Hypothalamus (tissue), 51 donors: ENCODE measurements at regions not wholly inside any gene's neighbourhood (a gene's known extent, or its start where the extent isn't known, plus 50 kb on each side); places are given as distances from the start of the nearest gene placed in this dataset.
A peak's percentile ranks its signal among the peaks of the same experiment; 100 is the strongest.

Source experiments
- DNase-seq, 51 donors: peaks; one replicate each; lab custom pipeline; 2025; lab: John Stamatoyannopoulos, UW

- DNase-seq: no peak
Measured at GRCh38 chr2:240277073-240277806, 136.8 kb upstream of the OTOS start.

DNA sequence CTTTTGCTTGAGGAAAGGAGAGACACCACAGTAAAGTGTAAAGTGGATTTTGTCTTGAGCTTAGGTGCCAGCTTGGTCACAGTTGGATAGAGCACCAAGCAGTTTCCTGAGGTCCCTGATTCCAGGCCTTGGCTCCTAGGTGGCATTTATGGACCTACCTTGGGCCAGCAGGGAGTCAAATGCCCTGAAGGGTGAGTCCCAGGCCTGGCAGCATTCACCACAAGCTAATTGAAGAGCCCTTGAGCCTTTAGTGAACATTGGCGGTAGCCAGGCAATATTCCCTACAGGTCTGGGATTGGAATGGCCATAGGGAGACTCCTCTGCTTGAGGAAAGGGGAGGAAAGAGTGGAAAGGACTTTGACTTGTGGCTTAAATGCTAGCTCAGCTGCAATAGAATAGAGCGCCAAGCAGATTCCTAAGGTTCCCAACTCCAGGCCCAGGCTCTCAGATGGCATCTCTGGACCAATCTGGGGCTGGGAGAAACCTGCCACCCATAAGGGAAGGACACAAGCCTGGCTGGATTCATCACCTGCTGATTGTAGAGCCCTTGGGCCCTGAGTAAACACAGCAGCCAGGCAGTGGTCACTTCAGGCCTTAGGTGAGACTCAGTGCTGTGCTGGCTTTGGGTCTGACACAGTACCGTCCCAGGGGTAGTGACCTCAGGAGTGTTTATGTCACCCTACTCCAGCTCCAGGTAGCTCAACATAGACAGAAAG is 137.5 kb upstream of the OTOS start:
- DNase-seq: no peak

- DNase-seq: no peak
Measured at GRCh38 chr2:240278661-240279060, 138.2 kb upstream of the OTOS start.

GRCh38 chr2:240280621-240281020 is 140.2 kb upstream of the OTOS start:
- DNase-seq: no peak

- no peak for DNase-seq
Measured at GRCh38 chr2:240284503-240285259, 144.2 kb upstream of the OTOS start.

- no peak for DNase-seq
Measured at GRCh38 chr2:240285725-240286124, 145.3 kb upstream of the OTOS start.

DNA sequence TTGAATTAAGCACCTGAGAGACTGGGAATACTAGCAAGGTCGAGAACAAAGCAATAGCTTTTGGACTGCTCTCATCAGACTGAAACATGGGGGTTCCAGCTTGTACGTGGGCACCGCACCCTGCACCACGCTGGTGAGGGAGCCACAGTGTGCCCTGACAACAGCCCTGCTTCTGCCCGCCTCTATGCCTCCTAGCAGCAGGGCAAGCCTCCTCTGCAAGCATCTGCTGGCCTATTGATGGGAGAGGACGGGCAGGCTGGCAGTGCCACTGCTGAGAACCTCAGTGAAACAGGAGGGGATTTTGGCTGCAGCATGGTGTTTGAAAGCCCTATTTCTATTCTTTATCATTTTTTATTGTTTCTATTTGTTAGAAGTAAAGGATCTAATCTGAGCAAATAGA is 146.1 kb upstream of the OTOS start:
- DNase-seq: peak in 11 of 51 donors; percentile 23 to 55 (median 31)

GRCh38 chr2:240287011-240287410 is 146.6 kb upstream of the OTOS start:
- peak in 5 of 51 donors; percentile 28 to 50 (median 43) for DNase-seq

DNA sequence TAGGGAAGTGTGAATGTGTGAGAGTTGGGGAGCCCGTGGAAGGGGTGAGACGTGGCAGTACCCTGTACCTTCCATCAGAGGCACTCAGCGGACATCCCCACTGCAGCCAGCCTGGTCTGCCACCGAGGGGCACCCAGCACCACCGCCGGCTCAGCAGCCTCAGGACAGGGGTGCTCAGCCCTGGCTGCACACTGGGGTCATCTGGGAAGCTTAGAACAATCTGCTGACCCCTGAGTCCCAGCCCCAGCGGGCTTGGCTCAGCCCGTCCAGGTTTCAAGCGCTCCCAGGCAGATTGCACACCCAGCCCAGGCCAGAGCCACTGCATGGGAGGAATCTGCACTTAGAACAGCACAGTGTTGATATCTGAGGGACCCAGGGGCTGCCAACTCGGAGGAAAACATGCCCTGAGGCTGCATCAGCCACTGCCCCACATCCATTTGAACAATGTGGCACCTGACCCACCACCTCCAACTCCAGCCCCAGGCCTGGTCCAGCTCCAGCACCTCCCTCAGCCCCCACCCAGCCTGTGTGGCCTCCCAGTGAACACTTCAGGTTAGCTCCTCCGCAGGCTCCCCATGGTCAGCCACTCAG is 147.1 kb upstream of the OTOS start:
- peak in 7 of 51 donors; percentile 20 to 43 (median 27) for DNase-seq

DNA sequence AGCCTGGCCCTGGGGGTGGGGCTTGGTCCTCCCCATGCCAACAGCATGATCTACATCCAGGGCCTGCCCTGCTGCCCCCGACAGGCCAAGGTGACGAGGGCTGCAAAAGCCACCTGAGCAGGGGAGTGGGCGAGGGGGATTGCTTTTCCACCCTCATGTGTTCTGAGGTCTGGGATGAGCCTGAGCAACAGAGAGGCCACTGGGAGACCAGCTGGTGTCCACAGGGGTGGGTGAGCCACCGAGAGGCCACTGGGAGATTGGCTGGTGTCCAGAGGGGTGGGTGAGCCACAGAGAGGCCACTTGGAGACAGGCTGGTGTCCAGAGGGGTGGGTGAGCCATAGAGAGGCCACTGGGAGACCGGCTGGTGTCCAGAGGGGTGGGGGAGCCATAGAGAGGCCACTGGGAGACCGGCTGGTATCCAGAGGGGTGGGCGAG is 147.4 kb upstream of the GPC1 start:
- DNase-seq: no peak

DNA sequence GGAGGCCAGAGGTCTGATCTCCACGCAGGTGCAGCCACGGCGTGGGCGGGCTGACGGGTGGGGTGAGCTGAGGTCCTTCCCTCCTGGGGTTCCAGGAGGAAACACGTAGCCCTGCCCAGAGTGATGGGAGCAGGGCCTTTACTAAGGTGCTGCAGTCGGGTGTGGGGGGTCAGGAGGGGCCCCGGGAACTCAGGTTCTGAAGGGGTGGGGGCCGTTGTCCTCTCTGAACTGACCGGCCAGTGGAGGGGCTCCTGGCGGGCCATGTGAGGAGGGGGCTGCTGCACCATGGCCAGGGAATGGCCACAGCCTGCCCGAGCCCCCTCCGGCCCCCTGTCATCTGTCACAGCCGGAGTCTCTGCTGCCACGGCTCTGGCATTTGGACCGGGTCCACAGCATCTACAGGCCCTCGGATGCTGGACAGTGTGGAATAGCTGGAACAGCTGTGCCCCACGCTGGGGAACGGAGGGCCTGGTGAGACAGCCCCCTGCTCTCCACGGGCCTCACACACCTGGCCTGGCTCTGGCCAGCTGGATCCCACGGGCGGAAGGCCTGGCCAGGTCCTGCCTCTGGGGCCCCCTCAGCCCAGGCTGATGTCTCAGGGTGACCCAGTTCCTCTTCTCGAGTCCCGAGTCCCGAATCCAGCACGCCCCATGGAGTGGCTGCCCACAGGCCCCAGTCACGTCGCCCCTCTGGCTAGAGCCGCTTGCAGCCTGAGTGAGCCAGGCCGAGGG is 145.6 kb upstream of the GPC1 start:
- no peak for DNase-seq

- DNase-seq: no peak
Measured at GRCh38 chr2:240290432-240291336, 144.8 kb upstream of the GPC1 start.

- no peak for DNase-seq
Measured at GRCh38 chr2:240291337-240292034, 144.0 kb upstream of the GPC1 start.

- no peak for DNase-seq
Measured at GRCh38 chr2:240292035-240292574, 143.4 kb upstream of the GPC1 start.

DNA sequence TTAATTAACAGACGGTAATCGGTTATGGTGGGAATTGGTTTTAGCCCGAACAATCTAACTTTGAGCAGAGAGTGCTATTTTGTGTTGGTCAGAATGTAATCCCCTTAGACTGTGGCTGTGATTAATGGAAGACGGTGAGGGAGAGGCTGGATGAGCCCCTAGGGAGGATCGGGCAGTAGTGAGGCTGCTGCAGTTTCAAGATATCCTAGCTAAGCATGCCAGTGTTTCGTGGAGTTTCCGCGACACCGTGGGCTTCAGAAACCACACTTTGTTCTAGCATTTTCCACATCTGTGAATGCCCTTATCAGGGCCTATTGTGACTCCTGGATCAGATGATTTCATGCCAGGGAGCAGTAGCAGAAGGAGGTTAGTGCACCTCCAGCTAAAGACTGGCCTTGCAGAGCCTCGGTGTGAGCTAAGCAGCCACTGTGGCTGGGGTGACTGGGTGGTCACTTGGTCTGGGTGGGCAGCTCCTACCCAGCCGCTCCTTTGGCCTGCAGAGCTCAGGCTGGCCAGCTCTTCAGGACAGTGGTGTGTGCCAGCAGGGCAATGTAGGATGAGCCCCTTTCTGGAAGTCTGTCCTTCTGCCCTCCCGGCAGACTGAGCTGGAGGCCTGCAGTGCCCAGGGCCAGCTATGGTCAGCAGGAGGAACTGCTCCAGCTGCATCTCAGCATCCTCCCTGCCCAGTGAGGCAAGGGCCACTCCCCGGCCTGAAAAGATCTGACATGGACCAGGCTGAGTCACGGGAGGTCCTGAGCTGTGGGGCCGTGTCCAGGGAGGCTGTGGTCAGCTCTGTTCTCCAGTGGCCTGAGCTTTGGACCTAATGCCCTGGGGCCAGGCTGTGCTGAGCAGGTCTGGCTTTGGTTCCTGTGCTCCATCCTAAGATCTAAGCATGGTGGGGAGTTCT is 142.6 kb upstream of the GPC1 start:
- no peak for DNase-seq

- no peak for DNase-seq
Measured at GRCh38 chr2:240293557-240294461, 141.7 kb upstream of the GPC1 start.
